Astrocyte (in vitro differentiated cells and primary cell): ENCODE measurements at regions not wholly inside any gene's neighbourhood (a gene's known extent, or its start where the extent isn't known, plus 50 kb on each side); places are given as distances from the start of the nearest gene placed in this dataset.

ENCODE experiments used
- DNase-seq: peaks from one replicate; pipeline ENCODE4 v3.0.0-alpha.2; 2010; ENCODE audit warnings: low read depth
- FAIRE-seq: peaks from 2 replicates; lab custom pipeline; 2011; peaks lifted over from hg19 to GRCh38; lab: Jason Lieb, UNC
- H2AFZ ChIP-seq: 2 replicates; pipeline ENCODE4 v1.6.0; 2012; ENCODE audit warnings: low read depth, low read length, inconsistent platforms
- H3K27ac ChIP-seq: 2 replicates; pipeline ENCODE4 v1.5.1; 2011; ENCODE audit warnings: low read depth, low read length, inconsistent platforms
- H3K27me3 ChIP-seq: 2 replicates; pipeline ENCODE4 v1.6.0; 2011; ENCODE audit warnings: low read length, inconsistent platforms; ENCODE audit not compliant: insufficient read depth
- H3K36me3 ChIP-seq: 2 replicates; pipeline ENCODE4 v1.5.1; 2011; ENCODE audit warnings: low read length, inconsistent platforms; ENCODE audit not compliant: insufficient read depth
- H3K4me1 ChIP-seq: 2 replicates; pipeline ENCODE4 v1.5.1; 2011; ENCODE audit warnings: low read length, inconsistent platforms; ENCODE audit not compliant: insufficient read depth
- H3K4me2 ChIP-seq: 2 replicates; pipeline ENCODE4 v1.6.0; 2012; ENCODE audit warnings: low read length, inconsistent platforms
- H3K4me3 ChIP-seq: 2 replicates; pipeline ENCODE4 v1.5.1; 2011; ENCODE audit warnings: low read depth, mild to moderate bottlenecking, low read length, inconsistent platforms; ENCODE audit not compliant: insufficient read depth
- H3K79me2 ChIP-seq: 2 replicates; pipeline ENCODE4 v1.6.0; 2012; ENCODE audit warnings: mild to moderate bottlenecking, low read length, inconsistent platforms; ENCODE audit not compliant: insufficient read depth
- H3K9ac ChIP-seq: 2 replicates; pipeline ENCODE4 v1.6.0; 2012; ENCODE audit warnings: mild to moderate bottlenecking, low read length, inconsistent platforms
- H3K9me3 ChIP-seq: 2 replicates; pipeline ENCODE4 v1.5.1; 2012; ENCODE audit warnings: low read depth, mild to moderate bottlenecking, low read length, inconsistent platforms; ENCODE audit not compliant: insufficient read depth
- H4K20me1 ChIP-seq: 2 replicates; pipeline ENCODE4 v1.6.0; 2012; ENCODE audit warnings: low read length, inconsistent platforms; ENCODE audit not compliant: insufficient read depth
- H3K27ac Mint-ChIP-seq: one replicate; pipeline ENCODE4 v1.8.0; 2021; ENCODE audit warnings: mild to moderate bottlenecking, mixed read lengths; ENCODE audit not compliant: unreplicated experiment
- H3K27me3 Mint-ChIP-seq: one replicate; pipeline ENCODE4 v1.8.0; 2021; ENCODE audit warnings: low read depth, mixed read lengths; ENCODE audit not compliant: unreplicated experiment
- H3K36me3 Mint-ChIP-seq: one replicate; pipeline ENCODE4 v1.8.0; 2021; ENCODE audit warnings: low read depth, mixed read lengths; ENCODE audit not compliant: unreplicated experiment
- H3K4me1 Mint-ChIP-seq: one replicate; pipeline ENCODE4 v1.8.0; 2021; ENCODE audit warnings: low read depth, mixed read lengths; ENCODE audit not compliant: unreplicated experiment
- H3K4me3 Mint-ChIP-seq: one replicate; pipeline ENCODE4 v1.8.0; 2021; ENCODE audit warnings: mild to moderate bottlenecking, moderate library complexity, mixed read lengths; ENCODE audit not compliant: unreplicated experiment
- H3K9me3 Mint-ChIP-seq: one replicate; pipeline ENCODE4 v1.8.0; 2021; ENCODE audit warnings: mild to moderate bottlenecking, mixed read lengths; ENCODE audit not compliant: unreplicated experiment
- EZH2 ChIP-seq: IDR thresholded peaks from 2 replicates; pipeline ENCODE4 v1.6.1; 2012; ENCODE audit warnings: mild to moderate bottlenecking, low read length, inconsistent platforms; ENCODE audit not compliant: insufficient read depth
- TF ChIP-seq, protein P1 (sequence below): IDR thresholded peaks from 2 replicates; pipeline ENCODE4 v1.5.1; 2011; ENCODE audit warnings: low read depth, mild to moderate bottlenecking, inconsistent platforms, low read length, moderate library complexity; ENCODE audit not compliant: insufficient read depth

DNA sequence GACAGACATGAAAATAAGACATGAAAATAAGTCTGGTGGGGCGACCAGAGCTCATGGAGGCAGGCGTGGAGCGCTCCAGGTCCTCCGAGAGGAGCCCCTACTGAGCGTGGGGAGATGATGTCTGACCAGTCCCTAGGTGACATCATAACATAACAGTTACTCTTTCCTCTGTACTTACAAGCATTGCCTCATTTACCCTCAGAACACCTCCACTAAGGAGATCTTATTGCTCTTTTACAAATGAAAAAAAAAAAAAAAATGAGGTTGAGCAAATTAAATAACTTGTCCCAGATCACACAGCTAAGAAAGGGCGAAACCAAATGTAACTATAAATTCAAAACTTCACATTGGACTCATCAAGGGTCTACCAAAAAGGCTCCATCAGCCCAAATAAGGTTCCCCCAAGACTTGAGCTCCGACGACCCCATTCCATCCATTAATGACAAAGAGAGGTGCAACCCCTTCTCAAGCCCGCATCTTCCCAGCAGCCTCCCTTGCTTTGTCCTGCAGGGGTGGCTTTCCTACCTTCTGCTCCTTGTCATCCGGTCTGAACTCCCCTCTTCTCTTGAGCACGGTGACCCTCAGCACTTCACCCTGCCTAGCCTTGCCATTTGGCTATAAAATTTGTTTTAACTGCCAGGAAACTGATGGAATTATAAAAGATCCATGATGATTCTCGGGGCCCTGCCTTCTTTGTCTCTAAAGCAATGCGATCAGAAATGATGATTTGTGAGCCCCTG, 246.7 kb downstream of the DHX15 start:
- Histone ChIP-seq H4K20me1 (no peaks in the 10 kb centered on the region), H3K27ac (no peak overlapping the region), H3K79me2 (no peaks in the 10 kb centered on the region), H3K4me3 (no peak overlapping the region), H3K4me1 (no peaks in the 10 kb centered on the region), H3K27me3 (no peaks in the 10 kb centered on the region), H3K9me3 (no peaks in the 10 kb centered on the region), H3K9ac (no peak overlapping the region), H2AFZ (no peak overlapping the region), H3K4me2 (no peak overlapping the region), H3K36me3 (no peaks in the 10 kb centered on the region)
- no peaks in the 10 kb centered on the region for H3K36me3 Mint-ChIP-seq
- TF ChIP-seq EZH2: no peak
- TF ChIP-seq, protein P1, sequence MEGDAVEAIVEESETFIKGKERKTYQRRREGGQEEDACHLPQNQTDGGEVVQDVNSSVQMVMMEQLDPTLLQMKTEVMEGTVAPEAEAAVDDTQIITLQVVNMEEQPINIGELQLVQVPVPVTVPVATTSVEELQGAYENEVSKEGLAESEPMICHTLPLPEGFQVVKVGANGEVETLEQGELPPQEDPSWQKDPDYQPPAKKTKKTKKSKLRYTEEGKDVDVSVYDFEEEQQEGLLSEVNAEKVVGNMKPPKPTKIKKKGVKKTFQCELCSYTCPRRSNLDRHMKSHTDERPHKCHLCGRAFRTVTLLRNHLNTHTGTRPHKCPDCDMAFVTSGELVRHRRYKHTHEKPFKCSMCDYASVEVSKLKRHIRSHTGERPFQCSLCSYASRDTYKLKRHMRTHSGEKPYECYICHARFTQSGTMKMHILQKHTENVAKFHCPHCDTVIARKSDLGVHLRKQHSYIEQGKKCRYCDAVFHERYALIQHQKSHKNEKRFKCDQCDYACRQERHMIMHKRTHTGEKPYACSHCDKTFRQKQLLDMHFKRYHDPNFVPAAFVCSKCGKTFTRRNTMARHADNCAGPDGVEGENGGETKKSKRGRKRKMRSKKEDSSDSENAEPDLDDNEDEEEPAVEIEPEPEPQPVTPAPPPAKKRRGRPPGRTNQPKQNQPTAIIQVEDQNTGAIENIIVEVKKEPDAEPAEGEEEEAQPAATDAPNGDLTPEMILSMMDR: no peak
- DNase-seq (no peak), FAIRE-seq (no peak)
- H3K27ac Mint-ChIP-seq: no peak overlapping the region
- no peak overlapping the region for H3K4me3 Mint-ChIP-seq
- H3K9me3 Mint-ChIP-seq: peaks cover 1% of the 10 kb centered on the region
- no peaks in the 10 kb centered on the region for H3K27me3 Mint-ChIP-seq
- no peaks in the 10 kb centered on the region for H3K4me1 Mint-ChIP-seq

DNA sequence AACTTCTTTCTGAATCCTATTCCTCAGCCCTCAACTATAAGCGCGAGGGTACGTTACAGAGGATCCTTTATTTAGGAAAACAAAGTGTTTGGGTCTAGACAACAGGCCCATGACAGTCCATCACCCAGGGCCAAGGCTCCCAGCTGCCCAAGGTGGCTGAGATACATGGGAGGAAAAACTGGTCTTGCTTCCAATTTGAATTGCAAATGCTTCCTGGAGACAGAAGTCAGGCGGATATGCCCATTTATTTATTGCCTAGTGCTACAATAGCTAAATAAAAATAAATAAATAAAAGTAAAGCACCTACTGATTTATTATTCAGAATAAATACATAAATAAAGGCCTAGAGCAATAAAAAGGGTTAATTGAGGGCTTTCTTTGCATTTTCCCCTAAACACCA, 248.7 kb downstream of the DHX15 start:
- no peaks in the 10 kb centered on the region for H3K27me3 Mint-ChIP-seq
- TF ChIP-seq EZH2: no peak
- TF ChIP-seq, protein P1: no peak
- H3K9me3 Mint-ChIP-seq: peaks cover 1% of the 10 kb centered on the region
- Histone ChIP-seq H3K36me3 (no peaks in the 10 kb centered on the region), H3K9me3 (no peaks in the 10 kb centered on the region), H3K4me2 (no peak overlapping the region), H2AFZ (no peak overlapping the region), H3K27ac (no peak overlapping the region), H3K79me2 (no peaks in the 10 kb centered on the region), H3K4me3 (no peak overlapping the region), H3K4me1 (no peaks in the 10 kb centered on the region), H3K27me3 (no peaks in the 10 kb centered on the region), H4K20me1 (no peaks in the 10 kb centered on the region), H3K9ac (no peak overlapping the region)
- H3K4me3 Mint-ChIP-seq: no peak overlapping the region
- H3K4me1 Mint-ChIP-seq: no peaks in the 10 kb centered on the region
- DNase-seq (no peak), FAIRE-seq (no peak)
- no peaks in the 10 kb centered on the region for H3K36me3 Mint-ChIP-seq
- no peak overlapping the region for H3K27ac Mint-ChIP-seq

DNA sequence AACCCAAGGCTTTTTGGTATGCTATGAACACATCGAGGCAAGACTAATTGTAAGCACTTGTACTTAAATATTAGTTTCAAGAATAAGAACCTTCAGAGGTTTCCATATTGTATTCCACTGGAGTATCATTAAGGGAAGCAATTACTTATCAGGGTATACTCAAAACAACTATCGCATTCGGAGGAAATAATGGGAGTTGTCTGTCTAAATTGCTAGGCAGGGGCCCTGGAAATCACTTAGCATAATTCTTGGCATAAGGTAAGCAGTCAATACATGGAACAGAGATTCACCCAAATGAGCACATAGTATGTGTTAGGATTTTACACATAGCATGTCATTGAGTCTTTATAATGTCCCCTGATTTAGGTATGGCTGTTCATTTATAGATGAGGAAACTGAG, 249.4 kb downstream of the DHX15 start:
- Histone ChIP-seq H3K4me2 (no peak overlapping the region), H3K9ac (no peak overlapping the region), H3K9me3 (no peaks in the 10 kb centered on the region), H4K20me1 (no peaks in the 10 kb centered on the region), H3K27me3 (no peaks in the 10 kb centered on the region), H3K4me3 (no peak overlapping the region), H2AFZ (no peak overlapping the region), H3K36me3 (no peaks in the 10 kb centered on the region), H3K79me2 (no peaks in the 10 kb centered on the region), H3K27ac (no peak overlapping the region), H3K4me1 (no peaks in the 10 kb centered on the region)
- Mint-ChIP-seq H3K36me3 (no peaks in the 10 kb centered on the region), H3K4me3 (no peak overlapping the region), H3K27me3 (no peaks in the 10 kb centered on the region), H3K9me3 (peaks cover 1% of the 10 kb centered on the region), H3K4me1 (peaks cover 5% of the 10 kb centered on the region), H3K27ac (no peak overlapping the region)
- no peak for DNase-seq
- no peak for TF ChIP-seq EZH2
- TF ChIP-seq, protein P1: no peak
- FAIRE-seq: no peak
